ENCODE measurements at regions not wholly inside any gene's neighbourhood (a gene's known extent, or its start where the extent isn't known, plus 50 kb on each side); places are given as distances from the start of the nearest gene placed in this dataset.

- H3K4me3 ChIP-seq (ENCODE audit: low read depth, low read length), result no peak overlapping the region
- no peak for DNase-seq (ENCODE audit: low read depth)
- TF ChIP-seq CTCF (IDR thresholded peaks at IDR 0.05; ENCODE audit: insufficient read depth, low read length), result no peak
These were observed 94.9 kb upstream of the IGSF21 start for GRCh38 chr1:18012686-18013085.

- no peak for DNase-seq (ENCODE audit: low read depth)
- no peak overlapping the region for H3K4me3 ChIP-seq (ENCODE audit: low read depth, low read length)
- TF ChIP-seq CTCF (IDR thresholded peaks at IDR 0.05; ENCODE audit: insufficient read depth, low read length), result no peak
These were observed 94.4 kb upstream of the IGSF21 start for GRCh38 chr1:18013216-18013615.

DNA sequence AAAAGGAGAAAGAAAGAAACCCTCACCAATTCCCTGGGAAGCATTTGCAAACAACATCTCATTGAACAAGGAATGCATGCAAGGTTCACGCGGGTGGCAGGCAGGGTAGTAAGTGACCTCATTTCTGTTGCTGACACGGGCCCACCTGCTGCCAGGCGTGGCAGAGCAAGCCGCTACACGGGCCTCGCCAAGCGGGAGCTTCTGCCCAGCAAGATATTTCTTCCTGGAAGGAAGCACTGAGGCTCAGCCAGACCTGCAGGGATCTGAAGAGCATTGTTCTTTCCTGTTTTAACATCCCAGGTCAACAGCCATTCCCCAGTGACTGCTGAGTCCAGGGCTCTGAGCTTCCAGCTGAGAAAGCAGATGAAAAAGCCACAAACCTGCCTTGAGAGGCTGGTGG, 91.9 kb upstream of the IGSF21 start:
- no peak for DNase-seq (ENCODE audit: low read depth)
- H3K4me3 ChIP-seq (ENCODE audit: low read depth, low read length), result no peak overlapping the region
- no peak for TF ChIP-seq CTCF (IDR thresholded peaks at IDR 0.05; ENCODE audit: insufficient read depth, low read length)

GRCh38 chr1:18018366-18018765, 89.2 kb upstream of the IGSF21 start:
- no peak for TF ChIP-seq CTCF (IDR thresholded peaks at IDR 0.05; ENCODE audit: insufficient read depth, low read length)
- H3K4me3 ChIP-seq (ENCODE audit: low read depth, low read length), result no peak overlapping the region
- DNase-seq (ENCODE audit: low read depth), result no peak

DNA sequence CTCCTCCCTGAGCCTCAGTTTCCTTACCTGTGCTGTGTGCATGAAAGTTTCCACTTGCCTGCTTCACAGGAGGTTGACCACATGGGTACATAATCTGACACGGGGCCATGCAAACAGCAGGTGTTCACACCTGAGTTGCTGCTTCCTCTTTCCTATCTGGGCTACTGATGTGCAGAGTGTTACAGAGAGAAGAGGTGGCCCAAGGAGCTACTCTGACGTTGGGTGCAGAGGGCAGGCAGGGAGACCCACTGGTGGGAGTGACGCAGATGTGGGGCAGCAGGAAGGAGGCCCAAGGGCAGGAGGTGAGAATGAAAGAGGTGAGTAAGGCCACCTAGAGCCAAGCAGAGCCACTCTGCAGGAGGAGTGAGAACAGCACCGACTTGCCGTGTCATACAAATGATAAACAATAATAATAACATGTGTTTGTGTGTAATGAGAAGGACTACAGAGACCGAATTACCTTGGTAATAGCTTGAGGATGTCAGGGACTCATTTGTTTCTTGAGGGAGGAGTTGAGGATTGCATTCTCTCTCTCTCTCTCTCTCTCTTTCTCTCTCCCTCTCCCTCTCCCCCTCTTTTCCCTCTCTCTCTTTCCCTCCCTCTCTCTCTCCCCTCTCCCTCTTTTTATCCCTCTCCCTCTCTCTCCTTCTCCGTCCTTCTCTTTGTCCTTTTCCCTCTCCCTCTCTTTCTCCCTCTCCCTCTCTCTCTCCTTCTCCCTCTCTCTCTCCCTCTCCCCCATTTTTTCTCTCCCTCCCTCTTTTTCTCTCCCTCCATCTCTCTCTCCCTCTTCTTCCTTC, 87.4 kb upstream of the IGSF21 start:
- no peak overlapping the region for H3K4me3 ChIP-seq (ENCODE audit: low read depth, low read length)
- DNase-seq (ENCODE audit: low read depth), result no peak
- TF ChIP-seq CTCF (IDR thresholded peaks at IDR 0.05; ENCODE audit: insufficient read depth, low read length), result no peak

- no peak overlapping the region for H3K4me3 ChIP-seq (ENCODE audit: low read depth, low read length)
- DNase-seq (ENCODE audit: low read depth), result no peak
- no peak for TF ChIP-seq CTCF (IDR thresholded peaks at IDR 0.05; ENCODE audit: insufficient read depth, low read length)
These were observed 86.4 kb upstream of the IGSF21 start for GRCh38 chr1:18021242-18021641.

All from fibroblast of the aortic adventitia (primary cell).